ENCODE measurements at regions not wholly inside any gene's neighbourhood (a gene's known extent, or its start where the extent isn't known, plus 50 kb on each side); places are given as distances from the start of the nearest gene placed in this dataset.

- DNase-seq, result no peak
Measured at GRCh38 chr7:83708531-83708930, 59.6 kb upstream of the SEMA3E start.

GRCh38 chr7:83704564-83704963 is 55.6 kb upstream of the SEMA3E start:
- no peak for DNase-seq

GRCh38 chr7:83702446-83702845 is 53.5 kb upstream of the SEMA3E start:
- no peak for DNase-seq

GRCh38 chr7:83701736-83702135 is 52.8 kb upstream of the SEMA3E start:
- DNase-seq, result no peak

All from SHP77 (cell line).